ENCODE measurements at regions not wholly inside any gene's neighbourhood (a gene's known extent, or its start where the extent isn't known, plus 50 kb on each side); places are given as distances from the start of the nearest gene placed in this dataset.
A peak's percentile ranks its signal among the peaks of the same experiment; 100 is the strongest.

DNA sequence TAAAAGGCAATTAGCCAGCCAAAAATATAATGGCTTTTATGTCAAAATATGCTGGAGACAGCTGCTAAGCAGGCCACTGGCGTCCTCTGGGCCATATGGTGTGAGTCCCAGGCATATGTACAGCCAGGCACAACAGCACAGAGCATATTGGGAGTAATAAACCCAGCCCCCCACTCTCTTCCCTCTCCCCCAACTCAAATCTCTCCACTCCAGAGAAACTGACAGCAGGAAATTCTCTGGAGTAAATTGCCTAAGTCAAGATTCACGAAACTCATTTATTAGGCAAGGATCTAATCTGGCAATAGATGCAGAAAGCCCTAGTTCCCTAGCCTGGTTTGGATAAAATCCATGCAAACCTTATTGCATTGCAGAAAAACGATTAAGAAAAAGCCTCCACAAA is 147.9 kb upstream of the SEL1L start:
- Histone ChIP-seq H3K4me3 (no peak overlapping the region), H3K9me3 (ENCODE audit: low read depth, low read length) (no peaks in the 10 kb centered on the region), H3K9ac (ENCODE audit: insufficient read length) (no peak overlapping the region), H3K27ac (no peak overlapping the region), H3K36me3 (ENCODE audit: insufficient read depth, low read length) (no peaks in the 10 kb centered on the region)
- TF ChIP-seq POLR2AphosphoS5 (IDR thresholded peaks at IDR 0.05; ENCODE audit: borderline replicate concordance, low read depth, low read length), result no peak
- TF ChIP-seq FOXP2 (optimal IDR thresholded peaks at IDR 0.05; ENCODE audit: control extremely low read depth, extremely low read length, insufficient read depth), result no peak
- TF ChIP-seq EZH2 (IDR thresholded peaks at IDR 0.05), result no peak
- DNase-seq (ENCODE audit: low read depth, low spot score), result no peak

- Histone ChIP-seq H3K9ac (ENCODE audit: insufficient read length) (no peak overlapping the region), H3K4me3 (no peak overlapping the region), H3K36me3 (ENCODE audit: insufficient read depth, low read length) (no peaks in the 10 kb centered on the region), H3K9me3 (ENCODE audit: low read depth, low read length) (no peaks in the 10 kb centered on the region), H3K27ac (no peak overlapping the region)
- TF ChIP-seq POLR2AphosphoS5 (IDR thresholded peaks at IDR 0.05; ENCODE audit: borderline replicate concordance, low read depth, low read length) (no peak), FOXP2 (optimal IDR thresholded peaks at IDR 0.05; ENCODE audit: control extremely low read depth, extremely low read length, insufficient read depth) (no peak), EZH2 (IDR thresholded peaks at IDR 0.05) (no peak)
- no peak for DNase-seq (ENCODE audit: low read depth, low spot score)
Observed at GRCh38 chr14:81682134-81682533, 148.5 kb upstream of the SEL1L start.

GRCh38 chr14:81682701-81683100 is 149.0 kb upstream of the SEL1L start:
- Histone ChIP-seq H3K27ac (no peak overlapping the region), H3K9ac (ENCODE audit: insufficient read length) (no peak overlapping the region), H3K36me3 (ENCODE audit: insufficient read depth, low read length) (no peaks in the 10 kb centered on the region), H3K4me3 (no peak overlapping the region), H3K9me3 (ENCODE audit: low read depth, low read length) (no peaks in the 10 kb centered on the region)
- no peak for DNase-seq (ENCODE audit: low read depth, low spot score)
- no peak for TF ChIP-seq EZH2 (IDR thresholded peaks at IDR 0.05)
- no peak for TF ChIP-seq FOXP2 (optimal IDR thresholded peaks at IDR 0.05; ENCODE audit: control extremely low read depth, extremely low read length, insufficient read depth)
- TF ChIP-seq POLR2AphosphoS5 (IDR thresholded peaks at IDR 0.05; ENCODE audit: borderline replicate concordance, low read depth, low read length), result no peak

DNA sequence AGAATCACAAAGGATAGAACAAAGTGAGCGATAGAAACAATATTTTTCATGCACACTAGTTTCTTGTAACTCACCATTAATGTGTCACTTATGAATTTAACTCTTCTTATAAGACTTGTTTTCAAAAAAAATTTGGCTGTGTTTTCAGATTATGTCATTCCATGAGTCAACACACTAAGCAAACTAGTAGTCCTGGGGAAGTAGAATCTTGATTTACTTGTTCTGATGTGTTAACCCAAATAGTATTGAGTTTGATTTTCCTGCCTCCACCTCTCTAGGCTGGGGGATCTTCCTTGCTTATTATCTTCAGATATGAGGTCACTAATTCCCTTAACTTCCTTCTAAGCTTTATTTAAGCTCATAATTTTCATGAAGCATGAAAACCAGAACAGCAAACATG is 151.0 kb upstream of the SEL1L start:
- H3K9me3 ChIP-seq (ENCODE audit: low read depth, low read length), result no peaks in the 10 kb centered on the region
- no peak overlapping the region for H3K27ac ChIP-seq
- H3K36me3 ChIP-seq (ENCODE audit: insufficient read depth, low read length), result no peaks in the 10 kb centered on the region
- H3K9ac ChIP-seq (ENCODE audit: insufficient read length), result no peak overlapping the region
- no peak overlapping the region for H3K4me3 ChIP-seq
- DNase-seq (ENCODE audit: low read depth, low spot score), result no peak
- TF ChIP-seq EZH2 (IDR thresholded peaks at IDR 0.05) (no peak), POLR2AphosphoS5 (IDR thresholded peaks at IDR 0.05; ENCODE audit: borderline replicate concordance, low read depth, low read length) (no peak), FOXP2 (optimal IDR thresholded peaks at IDR 0.05; ENCODE audit: control extremely low read depth, extremely low read length, insufficient read depth) (no peak)

DNA sequence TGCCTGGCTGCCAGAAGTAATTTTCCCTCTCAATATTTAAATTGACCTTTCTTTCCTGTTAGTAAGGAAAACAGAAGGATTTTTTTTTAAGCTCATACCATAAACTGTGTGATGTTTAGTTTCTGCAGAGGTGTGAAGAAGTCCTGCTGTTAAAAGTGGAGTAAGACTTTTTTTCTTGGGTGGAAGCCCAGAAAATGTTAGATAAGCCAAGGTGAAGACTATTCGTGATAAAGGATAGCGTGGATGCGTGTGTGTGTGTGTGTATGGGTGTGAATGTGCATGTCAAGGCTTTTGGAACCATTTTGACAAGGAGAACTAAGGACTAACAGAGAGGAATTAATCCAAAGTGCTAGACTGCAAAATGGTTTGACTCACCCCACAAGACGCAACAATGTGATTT is 152.9 kb upstream of the SEL1L start:
- DNase-seq (ENCODE audit: low read depth, low spot score), result no peak
- Histone ChIP-seq H3K36me3 (ENCODE audit: insufficient read depth, low read length) (no peaks in the 10 kb centered on the region), H3K9me3 (ENCODE audit: low read depth, low read length) (no peaks in the 10 kb centered on the region), H3K9ac (ENCODE audit: insufficient read length) (no peak overlapping the region), H3K27ac (no peak overlapping the region), H3K4me3 (no peak overlapping the region)
- TF ChIP-seq EZH2 (IDR thresholded peaks at IDR 0.05) (no peak), POLR2AphosphoS5 (IDR thresholded peaks at IDR 0.05; ENCODE audit: borderline replicate concordance, low read depth, low read length) (no peak), FOXP2 (optimal IDR thresholded peaks at IDR 0.05; ENCODE audit: control extremely low read depth, extremely low read length, insufficient read depth) (no peak)

DNA sequence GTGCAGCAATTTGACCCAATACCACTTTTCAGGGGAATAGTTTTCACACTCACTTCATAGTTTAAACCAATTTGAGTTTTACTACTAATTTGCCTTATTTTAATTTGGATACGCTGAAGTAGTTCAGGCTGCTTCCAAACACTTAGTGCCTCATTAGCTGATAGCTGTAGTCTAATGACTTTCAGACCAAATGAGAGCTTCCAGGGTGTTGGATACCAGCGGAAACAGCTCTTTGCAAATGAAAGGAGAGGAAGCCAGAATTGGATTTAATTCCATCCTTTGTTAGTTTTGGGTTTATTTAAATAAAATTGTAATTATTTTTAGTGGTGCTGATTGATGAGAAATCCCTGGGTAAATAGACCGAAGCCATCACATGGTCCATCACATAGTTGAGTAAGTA is 158.3 kb upstream of the SEL1L start:
- H3K4me3 ChIP-seq, result no peak overlapping the region
- no peaks in the 10 kb centered on the region for H3K36me3 ChIP-seq (ENCODE audit: insufficient read depth, low read length)
- H3K9ac ChIP-seq (ENCODE audit: insufficient read length), result no peak overlapping the region
- no peak for DNase-seq (ENCODE audit: low read depth, low spot score)
- TF ChIP-seq EZH2 (IDR thresholded peaks at IDR 0.05), result no peak
- TF ChIP-seq POLR2AphosphoS5 (IDR thresholded peaks at IDR 0.05; ENCODE audit: borderline replicate concordance, low read depth, low read length), result no peak
- no peak for TF ChIP-seq FOXP2 (optimal IDR thresholded peaks at IDR 0.05; ENCODE audit: control extremely low read depth, extremely low read length, insufficient read depth)
- no peaks in the 10 kb centered on the region for H3K9me3 ChIP-seq (ENCODE audit: low read depth, low read length)
- H3K27ac ChIP-seq, result no peak overlapping the region

DNA sequence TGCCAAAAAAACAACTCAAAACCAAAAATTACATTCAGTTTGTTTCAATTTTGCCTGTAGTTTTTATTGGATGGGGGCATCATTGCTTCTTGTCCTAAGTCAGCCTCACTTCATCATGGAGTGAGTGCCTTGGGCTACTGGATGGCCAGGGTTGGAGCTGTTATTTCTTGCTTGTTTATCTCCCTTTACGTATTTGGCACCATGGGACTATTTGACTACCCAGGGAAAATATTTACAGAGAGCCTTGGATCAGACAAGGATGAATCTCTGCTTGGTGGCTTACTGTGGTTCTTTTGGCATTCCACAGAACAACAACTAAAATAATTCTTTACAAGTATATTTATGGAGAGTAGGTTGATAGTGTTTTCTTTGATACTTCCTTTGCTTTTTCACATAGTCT is 160.8 kb upstream of the SEL1L start:
- H3K9ac ChIP-seq (ENCODE audit: insufficient read length), result no peak overlapping the region
- no peak overlapping the region for H3K4me3 ChIP-seq
- no peak for TF ChIP-seq FOXP2 (optimal IDR thresholded peaks at IDR 0.05; ENCODE audit: control extremely low read depth, extremely low read length, insufficient read depth)
- no peak for TF ChIP-seq EZH2 (IDR thresholded peaks at IDR 0.05)
- TF ChIP-seq POLR2AphosphoS5 (IDR thresholded peaks at IDR 0.05; ENCODE audit: borderline replicate concordance, low read depth, low read length), result no peak
- no peak for DNase-seq (ENCODE audit: low read depth, low spot score)
- no peaks in the 10 kb centered on the region for H3K9me3 ChIP-seq (ENCODE audit: low read depth, low read length)
- H3K27ac ChIP-seq, result no peak overlapping the region
- H3K36me3 ChIP-seq (ENCODE audit: insufficient read depth, low read length), result no peaks in the 10 kb centered on the region

- TF ChIP-seq EZH2 (IDR thresholded peaks at IDR 0.05), result no peak
- no peak for TF ChIP-seq POLR2AphosphoS5 (IDR thresholded peaks at IDR 0.05; ENCODE audit: borderline replicate concordance, low read depth, low read length)
- no peak for TF ChIP-seq FOXP2 (optimal IDR thresholded peaks at IDR 0.05; ENCODE audit: control extremely low read depth, extremely low read length, insufficient read depth)
- H3K36me3 ChIP-seq (ENCODE audit: insufficient read depth, low read length), result no peaks in the 10 kb centered on the region
- no peak for DNase-seq (ENCODE audit: low read depth, low spot score)
Observed at GRCh38 chr14:81709681-81710080, 176.0 kb upstream of the SEL1L start.

DNA sequence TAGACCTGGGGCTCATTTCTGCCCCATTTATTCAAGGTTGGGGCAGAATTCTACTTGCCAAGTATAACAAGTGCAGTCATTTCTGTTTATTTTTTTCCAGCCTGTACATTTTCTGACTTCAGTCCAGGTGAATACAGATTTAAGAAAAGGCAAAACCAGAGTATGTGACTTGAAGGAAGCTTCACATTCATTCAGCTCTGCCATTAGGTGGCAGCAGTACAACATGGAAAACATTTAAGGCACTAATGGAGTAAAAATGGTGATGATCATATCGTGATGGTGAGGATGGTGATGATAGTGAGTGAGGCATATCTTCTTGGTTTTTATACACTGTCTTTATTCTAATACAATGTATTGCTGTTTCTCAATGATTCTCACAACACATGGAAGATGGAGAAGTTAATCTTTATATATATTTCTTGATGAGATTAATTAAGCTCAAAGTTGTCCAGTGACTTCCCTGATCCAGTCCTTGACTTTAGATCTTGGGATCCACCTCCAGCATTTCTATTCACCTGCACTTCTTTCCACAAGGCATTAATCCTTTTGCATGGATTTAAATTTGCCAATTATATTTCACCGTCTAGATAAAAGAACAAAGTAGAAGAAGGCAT is 176.7 kb upstream of the SEL1L start:
- peak; percentile 52 for DNase-seq (ENCODE audit: low read depth, low spot score)
- TF ChIP-seq EZH2 (IDR thresholded peaks at IDR 0.05) (no peak), POLR2AphosphoS5 (IDR thresholded peaks at IDR 0.05; ENCODE audit: borderline replicate concordance, low read depth, low read length) (no peak), FOXP2 (optimal IDR thresholded peaks at IDR 0.05; ENCODE audit: control extremely low read depth, extremely low read length, insufficient read depth) (no peak)

More at GRCh38 chr14:81709681-81710080, 176.0 kb upstream of the SEL1L start:
- no peak overlapping the region for H3K4me3 ChIP-seq
- H3K9ac ChIP-seq (ENCODE audit: insufficient read length), result no peak overlapping the region
- H3K27ac ChIP-seq, result no peak overlapping the region
- no peaks in the 10 kb centered on the region for H3K9me3 ChIP-seq (ENCODE audit: low read depth, low read length)

More for the DNA sequence above, 176.7 kb upstream of the SEL1L start:
- Histone ChIP-seq H3K4me3 (no peak overlapping the region), H3K9ac (ENCODE audit: insufficient read length) (no peak overlapping the region), H3K27ac (no peak overlapping the region), H3K9me3 (ENCODE audit: low read depth, low read length) (no peaks in the 10 kb centered on the region), H3K36me3 (ENCODE audit: insufficient read depth, low read length) (no peaks in the 10 kb centered on the region)
